ENCODE measurements at regions not wholly inside any gene's neighbourhood (a gene's known extent, or its start where the extent isn't known, plus 50 kb on each side); places are given as distances from the start of the nearest gene placed in this dataset.

- no peak for TF ChIP-seq CTCF (IDR thresholded peaks at IDR 0.05)
- no peak for TF ChIP-seq EZH2 (IDR thresholded peaks at IDR 0.05)
Observed at GRCh38 chr1:5638582-5638981, 353.6 kb downstream of the NPHP4 start.

All from neural progenitor cell (in vitro differentiated cells).